ENCODE measurements at regions not wholly inside any gene's neighbourhood (a gene's known extent, or its start where the extent isn't known, plus 50 kb on each side); places are given as distances from the start of the nearest gene placed in this dataset.

- no peak overlapping the region for H3K27ac ChIP-seq
- TF ChIP-seq, protein P1, sequence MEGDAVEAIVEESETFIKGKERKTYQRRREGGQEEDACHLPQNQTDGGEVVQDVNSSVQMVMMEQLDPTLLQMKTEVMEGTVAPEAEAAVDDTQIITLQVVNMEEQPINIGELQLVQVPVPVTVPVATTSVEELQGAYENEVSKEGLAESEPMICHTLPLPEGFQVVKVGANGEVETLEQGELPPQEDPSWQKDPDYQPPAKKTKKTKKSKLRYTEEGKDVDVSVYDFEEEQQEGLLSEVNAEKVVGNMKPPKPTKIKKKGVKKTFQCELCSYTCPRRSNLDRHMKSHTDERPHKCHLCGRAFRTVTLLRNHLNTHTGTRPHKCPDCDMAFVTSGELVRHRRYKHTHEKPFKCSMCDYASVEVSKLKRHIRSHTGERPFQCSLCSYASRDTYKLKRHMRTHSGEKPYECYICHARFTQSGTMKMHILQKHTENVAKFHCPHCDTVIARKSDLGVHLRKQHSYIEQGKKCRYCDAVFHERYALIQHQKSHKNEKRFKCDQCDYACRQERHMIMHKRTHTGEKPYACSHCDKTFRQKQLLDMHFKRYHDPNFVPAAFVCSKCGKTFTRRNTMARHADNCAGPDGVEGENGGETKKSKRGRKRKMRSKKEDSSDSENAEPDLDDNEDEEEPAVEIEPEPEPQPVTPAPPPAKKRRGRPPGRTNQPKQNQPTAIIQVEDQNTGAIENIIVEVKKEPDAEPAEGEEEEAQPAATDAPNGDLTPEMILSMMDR (conservative IDR thresholded peaks at IDR 0.05): peak; percentile 87
- TF ChIP-seq ZFX (IDR thresholded peaks at IDR 0.05): no peak
Observed at GRCh38 chr16:63289834-63290460, 1253.7 kb upstream of the CDH8 start.

DNA sequence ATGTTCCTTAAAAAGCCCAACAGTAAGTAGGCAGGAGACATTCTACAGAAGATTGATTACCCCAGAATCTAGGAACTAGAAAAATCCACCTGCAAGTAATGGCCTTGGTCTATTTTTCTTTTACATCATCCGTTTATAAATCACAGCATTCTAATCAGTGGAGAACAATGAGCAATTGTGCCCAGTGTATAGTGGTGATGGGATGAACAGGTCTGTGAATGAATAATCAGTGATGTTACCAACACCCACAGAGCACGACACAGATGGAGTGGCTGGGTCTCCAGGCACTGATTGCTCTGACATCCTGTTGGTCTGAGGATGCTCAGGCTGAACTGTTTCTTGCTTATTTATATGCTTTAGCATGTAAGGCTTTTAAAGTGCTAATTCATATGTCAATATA, 1251.2 kb upstream of the CDH8 start:
- H3K27ac ChIP-seq: no peak overlapping the region
- TF ChIP-seq ZFX (IDR thresholded peaks at IDR 0.05): no peak
- TF ChIP-seq, protein P1 (conservative IDR thresholded peaks at IDR 0.05): no peak

- TF ChIP-seq, protein P1 (conservative IDR thresholded peaks at IDR 0.05): no peak
- TF ChIP-seq ZFX (IDR thresholded peaks at IDR 0.05): no peak
- no peak overlapping the region for H3K27ac ChIP-seq
Observed at GRCh38 chr16:63283721-63284120, 1247.5 kb upstream of the CDH8 start.

DNA sequence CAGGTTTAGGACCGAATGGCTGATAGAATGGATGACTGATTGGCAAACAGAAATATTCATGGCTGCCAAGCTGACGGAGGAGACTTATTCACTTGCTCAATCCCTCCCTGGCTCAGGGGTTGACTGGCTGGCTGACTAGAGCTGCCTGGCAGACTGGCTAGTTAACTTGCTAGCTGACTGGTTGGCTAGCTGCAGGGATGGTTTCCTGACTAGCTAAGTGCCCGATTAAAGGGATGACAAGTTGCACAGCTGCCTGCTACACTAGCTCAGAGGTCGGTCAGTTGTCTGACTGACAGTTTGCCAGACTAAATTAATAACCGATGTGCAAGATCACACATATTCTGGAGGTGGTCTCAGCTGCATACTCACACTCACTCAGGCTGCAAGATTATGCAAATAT, 1208.4 kb upstream of the CDH8 start:
- TF ChIP-seq, protein P1 (conservative IDR thresholded peaks at IDR 0.05): no peak
- no peak for TF ChIP-seq ZFX (IDR thresholded peaks at IDR 0.05)
- no peak overlapping the region for H3K27ac ChIP-seq

GRCh38 chr16:63241497-63242028, 1205.3 kb upstream of the CDH8 start:
- no peak overlapping the region for H3K27ac ChIP-seq
- TF ChIP-seq ZFX (IDR thresholded peaks at IDR 0.05): no peak

DNA sequence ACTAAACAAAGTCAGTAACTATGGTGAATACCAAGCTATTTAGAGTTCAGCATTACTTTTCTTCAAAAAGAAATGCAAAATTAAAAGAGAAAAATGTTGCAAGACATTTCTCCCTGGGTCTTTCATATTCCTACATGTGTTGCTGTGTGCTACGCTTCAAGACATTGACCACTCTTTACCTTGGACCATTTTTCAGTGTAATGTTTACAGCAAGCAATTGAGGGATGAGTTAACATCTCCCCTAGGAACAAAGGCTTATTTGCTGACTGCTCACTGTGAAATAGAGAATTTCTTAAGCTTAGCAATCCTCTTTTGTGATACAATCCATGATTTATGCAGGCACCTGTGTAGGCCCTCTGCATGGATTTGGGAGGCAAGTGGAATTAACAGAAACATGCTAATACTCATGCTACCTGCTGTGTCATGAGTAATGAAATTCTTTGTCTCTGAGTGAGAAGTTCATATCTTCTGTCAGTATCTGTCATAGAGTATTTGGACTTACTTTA, 1202.9 kb upstream of the CDH8 start:
- H3K27ac ChIP-seq: no peak overlapping the region
- TF ChIP-seq, protein P1 (conservative IDR thresholded peaks at IDR 0.05): no peak
- no peak for TF ChIP-seq ZFX (IDR thresholded peaks at IDR 0.05)

- no peak overlapping the region for H3K27ac ChIP-seq
- no peak for TF ChIP-seq ZFX (IDR thresholded peaks at IDR 0.05)
- TF ChIP-seq, protein P1 (conservative IDR thresholded peaks at IDR 0.05): no peak
Observed at GRCh38 chr16:63230421-63231040, 1194.3 kb upstream of the CDH8 start.

All from C4-2B (cell line).